ENCODE measurements at regions not wholly inside any gene's neighbourhood (a gene's known extent, or its start where the extent isn't known, plus 50 kb on each side); places are given as distances from the start of the nearest gene placed in this dataset.

- CTCF ChIA-PET, result interaction anchor here (3.1 kb wide), 1 partner anchor 24 kb away, joined by 10 read pairs; no protein-coding TSS in a partner anchor
- Histone ChIP-seq H3K36me3 (ENCODE audit: control insufficient read depth in 4 of 4, insufficient read depth in 4 of 4, low read length in 3 of 4) (no peaks in the 10 kb centered on the region), H3K27ac (ENCODE audit: insufficient read depth in 1 of 2, low read depth in 1 of 2, low read length in 2 of 2, poor library complexity in 1 of 2, severe bottlenecking in 2 of 2) (no peak overlapping the region), H3K9me3 (ENCODE audit: control extremely low read depth in 1 of 5, control insufficient read depth in 4 of 5, insufficient read depth in 2 of 5, low read depth in 1 of 5, low read length in 4 of 5) (peaks cover 0 to 3% (median 0%) of the 10 kb centered on the region in 5 experiments), H3K27me3 (replicated peaks in 2 of 5; ENCODE audit: control insufficient read depth in 4 of 5, insufficient read depth in 5 of 5, low read length in 4 of 5) (peaks cover 0 to 12% (median 0%) of the 10 kb centered on the region in 5 experiments), H3K4me1 (ENCODE audit: control extremely low read depth in 1 of 4, control insufficient read depth in 4 of 4, insufficient read depth in 4 of 4, low read length in 3 of 4) (peaks cover 0 to 4% (median 1%) of the 10 kb centered on the region in 4 experiments), H3K4me3 (ENCODE audit: control insufficient read depth in 1 of 7, extremely low read depth in 1 of 7, insufficient read depth in 4 of 7, low read depth in 2 of 7, low read length in 6 of 7) (no peak overlapping the region)
- peak; percentile 80 to 92 (median 84) for DNase-seq
- 74% methylated on average over 9 of the region's 11 CpGs for WGBS (ENCODE audit: insufficient coverage)
- POLR2A ChIA-PET, result no interaction called here
Observed at GRCh38 chr2:64354857-64355680, 98.9 kb upstream of the LGALSL start.

- CTCF ChIA-PET, result interaction anchor here (3.1 kb wide), 1 partner anchor 26 kb away, joined by 10 read pairs; no protein-coding TSS in a partner anchor
Observed at GRCh38 chr2:64356906-64357305, 97.1 kb upstream of the LGALSL start.

DNA sequence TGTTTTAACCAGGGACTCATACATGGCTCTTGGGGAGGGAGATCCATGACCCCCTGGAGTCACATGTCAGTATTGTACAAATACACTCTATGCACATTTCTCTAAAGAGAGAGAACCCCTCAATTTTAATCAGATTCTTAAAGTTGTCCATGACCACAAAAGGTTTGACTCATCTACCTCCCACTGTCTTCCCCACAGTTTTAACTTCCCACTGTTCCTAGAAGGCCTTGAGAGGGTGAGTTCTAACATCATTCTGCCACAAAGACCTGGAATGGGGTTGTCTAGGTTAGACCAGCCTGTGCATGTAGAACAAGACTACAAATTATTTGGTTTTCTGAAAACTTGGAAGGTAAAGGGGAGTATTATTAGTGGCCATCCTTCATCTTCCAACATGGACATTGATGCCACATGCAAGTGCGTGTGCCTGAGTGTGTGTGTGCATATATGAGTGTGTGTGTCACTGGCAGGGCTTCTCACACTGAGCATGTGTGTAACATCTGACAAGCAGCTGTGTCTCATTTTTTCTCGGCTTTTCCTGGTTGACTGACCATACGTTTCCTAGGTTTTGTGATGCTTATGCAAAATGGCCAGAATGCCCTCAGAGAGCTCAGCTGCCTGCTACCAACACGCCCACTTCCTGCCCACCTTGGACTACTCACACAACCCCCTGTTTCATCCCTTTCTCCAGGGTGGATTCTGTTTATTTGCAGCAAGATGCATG, 94.6 kb upstream of the LGALSL start:
- ChIA-PET POLR2A (no interaction called here), CTCF (interaction anchor here (1.2 to 2.1 kb wide), 3 partner anchors 9 to 28 kb away, joined by 3 to 6 read pairs (median 3); no protein-coding TSS in a partner anchor)
- Histone ChIP-seq H3K4me3 (ENCODE audit: control insufficient read depth in 1 of 7, extremely low read depth in 1 of 7, insufficient read depth in 4 of 7, low read depth in 2 of 7, low read length in 6 of 7) (no peak overlapping the region), H3K27ac (ENCODE audit: insufficient read depth in 1 of 2, low read depth in 1 of 2, low read length in 2 of 2, poor library complexity in 1 of 2, severe bottlenecking in 2 of 2) (no peak overlapping the region), H3K4me1 (ENCODE audit: control extremely low read depth in 1 of 4, control insufficient read depth in 4 of 4, insufficient read depth in 4 of 4, low read length in 3 of 4) (peaks cover 0 to 4% (median 1%) of the 10 kb centered on the region in 4 experiments), H3K27me3 (replicated peaks in 2 of 5; ENCODE audit: control insufficient read depth in 4 of 5, insufficient read depth in 5 of 5, low read length in 4 of 5) (peaks cover 0 to 16% (median 3%) of the 10 kb centered on the region in 5 experiments), H3K9me3 (ENCODE audit: control extremely low read depth in 1 of 5, control insufficient read depth in 4 of 5, insufficient read depth in 2 of 5, low read depth in 1 of 5, low read length in 4 of 5) (no peaks in the 10 kb centered on the region), H3K36me3 (ENCODE audit: control insufficient read depth in 4 of 4, insufficient read depth in 4 of 4, low read length in 3 of 4) (no peaks in the 10 kb centered on the region)
- 58% methylated on average over 3 of the region's 4 CpGs for WGBS (ENCODE audit: insufficient coverage)
- DNase-seq, result no peak

More at GRCh38 chr2:64356906-64357305, 97.1 kb upstream of the LGALSL start:
- Histone ChIP-seq H3K4me1 (ENCODE audit: control extremely low read depth in 1 of 4, control insufficient read depth in 4 of 4, insufficient read depth in 4 of 4, low read length in 3 of 4) (peaks cover 0 to 4% (median 1%) of the 10 kb centered on the region in 4 experiments), H3K27me3 (replicated peaks in 2 of 5; ENCODE audit: control insufficient read depth in 4 of 5, insufficient read depth in 5 of 5, low read length in 4 of 5) (peaks cover 0 to 12% (median 3%) of the 10 kb centered on the region in 5 experiments), H3K36me3 (ENCODE audit: control insufficient read depth in 4 of 4, insufficient read depth in 4 of 4, low read length in 3 of 4) (no peaks in the 10 kb centered on the region), H3K9me3 (ENCODE audit: control extremely low read depth in 1 of 5, control insufficient read depth in 4 of 5, insufficient read depth in 2 of 5, low read depth in 1 of 5, low read length in 4 of 5) (peaks cover 0 to 3% (median 0%) of the 10 kb centered on the region in 5 experiments), H3K4me3 (ENCODE audit: control insufficient read depth in 1 of 7, extremely low read depth in 1 of 7, insufficient read depth in 4 of 7, low read depth in 2 of 7, low read length in 6 of 7) (no peak overlapping the region), H3K27ac (ENCODE audit: insufficient read depth in 1 of 2, low read depth in 1 of 2, low read length in 2 of 2, poor library complexity in 1 of 2, severe bottlenecking in 2 of 2) (no peak overlapping the region)
- POLR2A ChIA-PET, result no interaction called here
- WGBS (ENCODE audit: insufficient coverage), result 95% methylated on average over 2 of the region's 2 CpGs
- no peak for DNase-seq

GRCh38 chr2:64359892-64360657, 93.9 kb upstream of the LGALSL start:
- peak in 2 of 3 donors; percentile 33 to 36 for DNase-seq
- H3K4me3 ChIP-seq (ENCODE audit: control insufficient read depth in 1 of 7, extremely low read depth in 1 of 7, insufficient read depth in 4 of 7, low read depth in 2 of 7, low read length in 6 of 7), result no peak overlapping the region
- no peaks in the 10 kb centered on the region for H3K9me3 ChIP-seq (ENCODE audit: control extremely low read depth in 1 of 5, control insufficient read depth in 4 of 5, insufficient read depth in 2 of 5, low read depth in 1 of 5, low read length in 4 of 5)
- H3K4me1 ChIP-seq (ENCODE audit: control extremely low read depth in 1 of 4, control insufficient read depth in 4 of 4, insufficient read depth in 4 of 4, low read length in 3 of 4), result peaks cover 0 to under 1% (median 0%) of the 10 kb centered on the region in 4 experiments
- CTCF ChIA-PET, result interaction anchor here (1.1 to 2.1 kb wide), 2 partner anchors 13 to 29 kb away, joined by 3 to 6 read pairs; no protein-coding TSS in a partner anchor
- H3K27ac ChIP-seq (ENCODE audit: insufficient read depth in 1 of 2, low read depth in 1 of 2, low read length in 2 of 2, poor library complexity in 1 of 2, severe bottlenecking in 2 of 2), result no peak overlapping the region
- WGBS (ENCODE audit: insufficient coverage), result 75% methylated on average over 10 of the region's 11 CpGs
- POLR2A ChIA-PET, result no interaction called here
- peaks cover 0 to 16% (median 3%) of the 10 kb centered on the region in 5 experiments for H3K27me3 ChIP-seq (replicated peaks in 2 of 5; ENCODE audit: control insufficient read depth in 4 of 5, insufficient read depth in 5 of 5, low read length in 4 of 5)
- no peaks in the 10 kb centered on the region for H3K36me3 ChIP-seq (ENCODE audit: control insufficient read depth in 4 of 4, insufficient read depth in 4 of 4, low read length in 3 of 4)

DNA sequence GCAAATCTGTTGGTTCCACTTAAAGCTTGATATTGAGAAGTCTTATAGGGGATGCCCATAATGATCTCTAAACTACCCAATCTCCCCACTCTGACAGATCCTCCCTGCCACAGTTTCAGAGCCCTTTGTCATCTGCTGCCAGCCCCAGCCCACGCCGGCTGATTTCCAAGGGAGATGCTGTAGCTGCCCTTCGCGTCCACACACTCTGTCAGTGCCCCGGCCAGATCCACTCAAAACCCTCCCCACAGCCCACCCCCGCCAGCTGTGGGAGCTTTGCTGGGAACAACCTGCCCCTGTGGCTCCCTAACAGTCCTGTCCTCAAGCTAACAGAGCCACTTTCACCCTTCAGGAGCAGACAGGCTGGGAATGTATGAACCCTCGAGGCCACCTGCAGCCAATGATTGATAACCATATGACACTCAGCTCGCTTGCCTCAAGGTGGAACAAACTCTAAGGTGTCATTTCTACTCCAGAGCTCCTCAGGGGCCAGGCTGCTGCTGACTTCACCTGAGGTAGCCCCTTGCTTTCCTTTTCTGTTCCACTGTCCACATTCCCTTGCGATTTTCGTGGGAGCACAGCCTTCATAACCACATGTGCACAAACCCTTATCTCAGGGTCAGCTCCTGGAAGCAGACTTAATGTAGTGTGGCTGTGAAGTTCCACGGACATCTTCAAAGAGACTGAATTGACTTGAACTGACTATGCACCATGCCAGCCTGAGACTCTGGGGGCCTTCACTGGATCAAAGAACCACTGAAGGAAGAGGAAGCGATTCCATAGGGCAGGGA, 92.6 kb upstream of the LGALSL start:
- H3K4me1 ChIP-seq (ENCODE audit: control extremely low read depth in 1 of 4, control insufficient read depth in 4 of 4, insufficient read depth in 4 of 4, low read length in 3 of 4), result no peaks in the 10 kb centered on the region
- peaks cover 0 to 16% (median 3%) of the 10 kb centered on the region in 5 experiments for H3K27me3 ChIP-seq (replicated peaks in 2 of 5; ENCODE audit: control insufficient read depth in 4 of 5, insufficient read depth in 5 of 5, low read length in 4 of 5)
- ChIA-PET CTCF (interaction anchor here (0.6 to 2.8 kb wide), 3 partner anchors 12 to 31 kb away, joined by 3 to 8 read pairs (median 3); no protein-coding TSS in a partner anchor), POLR2A (no interaction called here)
- DNase-seq, result no peak
- H3K4me3 ChIP-seq (ENCODE audit: control insufficient read depth in 1 of 7, extremely low read depth in 1 of 7, insufficient read depth in 4 of 7, low read depth in 2 of 7, low read length in 6 of 7), result no peak overlapping the region
- WGBS (ENCODE audit: insufficient coverage), result 98% methylated on average over 9 of the region's 12 CpGs
- H3K36me3 ChIP-seq (ENCODE audit: control insufficient read depth in 4 of 4, insufficient read depth in 4 of 4, low read length in 3 of 4), result no peaks in the 10 kb centered on the region
- no peaks in the 10 kb centered on the region for H3K9me3 ChIP-seq (ENCODE audit: control extremely low read depth in 1 of 5, control insufficient read depth in 4 of 5, insufficient read depth in 2 of 5, low read depth in 1 of 5, low read length in 4 of 5)
- no peak overlapping the region for H3K27ac ChIP-seq (ENCODE audit: insufficient read depth in 1 of 2, low read depth in 1 of 2, low read length in 2 of 2, poor library complexity in 1 of 2, severe bottlenecking in 2 of 2)

GRCh38 chr2:64362562-64363026, 91.4 kb upstream of the LGALSL start:
- whole genome bisulfite sequencing (ENCODE audit: insufficient coverage), result 97% methylated on average over 3 of the region's 4 CpGs
- H3K4me1 ChIP-seq (ENCODE audit: control extremely low read depth in 1 of 4, control insufficient read depth in 4 of 4, insufficient read depth in 4 of 4, low read length in 3 of 4), result no peaks in the 10 kb centered on the region
- peaks cover 0 to 13% (median 3%) of the 10 kb centered on the region in 5 experiments for H3K27me3 ChIP-seq (replicated peaks in 2 of 5; ENCODE audit: control insufficient read depth in 4 of 5, insufficient read depth in 5 of 5, low read length in 4 of 5)
- no peaks in the 10 kb centered on the region for H3K36me3 ChIP-seq (ENCODE audit: control insufficient read depth in 4 of 4, insufficient read depth in 4 of 4, low read length in 3 of 4)
- no peak for DNase-seq
- no peaks in the 10 kb centered on the region for H3K9me3 ChIP-seq (ENCODE audit: control extremely low read depth in 1 of 5, control insufficient read depth in 4 of 5, insufficient read depth in 2 of 5, low read depth in 1 of 5, low read length in 4 of 5)
- no peak overlapping the region for H3K4me3 ChIP-seq (ENCODE audit: control insufficient read depth in 1 of 7, extremely low read depth in 1 of 7, insufficient read depth in 4 of 7, low read depth in 2 of 7, low read length in 6 of 7)
- ChIA-PET CTCF (interaction anchor here (0.8 to 2.8 kb wide), 2 partner anchors 32 to 125 kb away, joined by 3 to 8 read pairs; no protein-coding TSS in a partner anchor), POLR2A (no interaction called here)
- no peak overlapping the region for H3K27ac ChIP-seq (ENCODE audit: insufficient read depth in 1 of 2, low read depth in 1 of 2, low read length in 2 of 2, poor library complexity in 1 of 2, severe bottlenecking in 2 of 2)

All from common myeloid progenitor, CD34-positive (primary cell).